GM10248 (cell line): ENCODE measurements at regions not wholly inside any gene's neighbourhood (a gene's known extent, or its start where the extent isn't known, plus 50 kb on each side); places are given as distances from the start of the nearest gene placed in this dataset.

Experiments used
- CTCF ChIA-PET: fragments of 300-600 bp; sonication (Branson Sonifier 250); formaldehyde crosslinking; extraction: SDS; loops from one replicate; lab custom pipeline; 2021; ENCODE audit warnings: antibody characterized with exemption; lab: Yijun Ruan, JAX
- POLR2A ChIA-PET: fragments of 350-650 bp; sonication (Branson Sonifier 250); formaldehyde crosslinking; extraction: SDS; loops from one replicate; lab custom pipeline; 2020; ENCODE audit warnings: antibody characterized with exemption; lab: Yijun Ruan, JAX
- DNase-seq: peaks from one replicate; pipeline ENCODE4 v3.0.0; 2012; ENCODE audit errors: extremely low spot score
- TF ChIP-seq, protein P1 (sequence below): IDR thresholded peaks from 2 replicates; pipeline ENCODE4 v1.5.1; 2012; ENCODE audit warnings: mild to moderate bottlenecking, low read depth; ENCODE audit errors: extremely low read depth, missing control alignments, control extremely low read depth

GRCh38 chr2:160582490-160583145 lies 89.0 kb upstream of the RBMS1 start:
- no peak for DNase-seq
- TF ChIP-seq, protein P1, sequence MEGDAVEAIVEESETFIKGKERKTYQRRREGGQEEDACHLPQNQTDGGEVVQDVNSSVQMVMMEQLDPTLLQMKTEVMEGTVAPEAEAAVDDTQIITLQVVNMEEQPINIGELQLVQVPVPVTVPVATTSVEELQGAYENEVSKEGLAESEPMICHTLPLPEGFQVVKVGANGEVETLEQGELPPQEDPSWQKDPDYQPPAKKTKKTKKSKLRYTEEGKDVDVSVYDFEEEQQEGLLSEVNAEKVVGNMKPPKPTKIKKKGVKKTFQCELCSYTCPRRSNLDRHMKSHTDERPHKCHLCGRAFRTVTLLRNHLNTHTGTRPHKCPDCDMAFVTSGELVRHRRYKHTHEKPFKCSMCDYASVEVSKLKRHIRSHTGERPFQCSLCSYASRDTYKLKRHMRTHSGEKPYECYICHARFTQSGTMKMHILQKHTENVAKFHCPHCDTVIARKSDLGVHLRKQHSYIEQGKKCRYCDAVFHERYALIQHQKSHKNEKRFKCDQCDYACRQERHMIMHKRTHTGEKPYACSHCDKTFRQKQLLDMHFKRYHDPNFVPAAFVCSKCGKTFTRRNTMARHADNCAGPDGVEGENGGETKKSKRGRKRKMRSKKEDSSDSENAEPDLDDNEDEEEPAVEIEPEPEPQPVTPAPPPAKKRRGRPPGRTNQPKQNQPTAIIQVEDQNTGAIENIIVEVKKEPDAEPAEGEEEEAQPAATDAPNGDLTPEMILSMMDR: no peak
- ChIA-PET CTCF (no interaction called here), POLR2A (no interaction called here)

DNA sequence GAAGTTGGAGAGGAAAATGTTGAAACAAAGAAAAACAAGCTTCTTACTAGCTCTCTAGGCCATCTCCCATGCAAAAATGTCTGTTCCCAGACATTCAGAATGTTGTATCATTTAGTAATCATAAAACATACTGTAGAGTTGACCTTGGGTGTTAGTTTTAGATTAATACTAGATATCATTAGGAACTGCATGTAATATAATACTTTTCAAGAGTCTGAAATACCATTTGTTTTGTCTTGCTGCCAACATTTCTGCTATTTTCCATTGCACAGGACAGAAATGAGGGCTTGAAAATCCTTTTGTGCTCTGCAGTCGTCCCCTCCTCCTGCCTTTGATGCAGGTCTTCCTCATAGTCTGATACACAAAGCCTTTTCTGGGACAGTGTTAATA lies 89.5 kb upstream of the RBMS1 start:
- POLR2A ChIA-PET: no interaction called here
- TF ChIP-seq, protein P1: no peak
- CTCF ChIA-PET: no interaction called here
- no peak for DNase-seq

- ChIA-PET POLR2A (no interaction called here), CTCF (no interaction called here)
- DNase-seq: no peak
- TF ChIP-seq, protein P1: no peak
Measured at GRCh38 chr2:160583813-160584537, 90.4 kb upstream of the RBMS1 start.

- TF ChIP-seq, protein P1: no peak
- ChIA-PET POLR2A (no interaction called here), CTCF (no interaction called here)
- no peak for DNase-seq
Measured at GRCh38 chr2:160584972-160585494, 91.4 kb upstream of the RBMS1 start.

DNA sequence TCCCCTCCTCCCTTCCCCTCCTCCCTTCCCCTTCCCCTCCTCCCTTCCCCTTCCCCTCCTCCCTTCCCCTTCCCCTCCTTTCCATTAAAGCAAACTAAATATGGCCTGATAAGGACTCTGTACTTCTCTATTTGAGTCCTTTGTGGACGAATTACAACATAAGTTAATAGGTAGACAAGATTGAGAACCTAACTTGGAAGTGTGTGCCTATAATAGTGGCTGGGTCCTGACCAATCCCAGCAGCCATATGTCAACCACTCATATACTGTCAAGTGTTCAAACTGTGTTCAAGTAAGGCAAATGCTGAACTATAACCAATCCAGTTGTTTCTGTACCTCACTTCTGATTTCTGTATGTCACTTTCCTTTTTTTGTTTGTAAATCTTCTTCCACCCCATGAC lies 97.1 kb upstream of the RBMS1 start:
- ChIA-PET POLR2A (no interaction called here), CTCF (no interaction called here)
- TF ChIP-seq, protein P1: no peak
- DNase-seq: no peak

DNA sequence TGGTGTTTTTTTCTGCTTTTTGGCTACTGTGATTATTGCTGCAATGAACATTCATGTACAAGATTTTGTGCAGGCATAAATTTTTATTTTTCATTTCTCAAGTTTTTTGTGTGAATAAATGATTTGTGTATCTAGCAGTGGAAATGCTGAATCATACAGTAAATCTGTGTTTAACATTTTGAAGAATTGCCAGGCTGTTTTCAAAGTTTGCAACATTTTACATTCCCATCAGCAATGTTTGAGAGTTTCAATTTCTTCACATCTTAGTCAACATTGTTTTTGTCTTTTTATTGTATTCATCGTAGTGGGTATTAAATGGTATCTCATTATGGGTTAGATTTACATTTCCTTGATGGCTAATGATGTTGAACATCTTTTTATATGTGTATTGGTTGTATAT lies 98.8 kb upstream of the RBMS1 start:
- POLR2A ChIA-PET: no interaction called here
- CTCF ChIA-PET: no interaction called here

More for the DNA sequence above, 98.8 kb upstream of the RBMS1 start:
- DNase-seq: no peak
- TF ChIP-seq, protein P1: no peak
